Activated CD8-positive, alpha-beta memory T cell treated with anti-CD3 and anti-CD28 coated beads, Interleukin-2, amount 50 U/mL, for 1 hour (primary cell): ENCODE measurements at regions not wholly inside any gene's neighbourhood (a gene's known extent, or its start where the extent isn't known, plus 50 kb on each side); places are given as distances from the start of the nearest gene placed in this dataset.

Experiments
- DNase-seq: peaks from one replicate; pipeline ENCODE4 v3.0.0-alpha.2; 2020; ENCODE audit errors: extremely low read depth

DNA sequence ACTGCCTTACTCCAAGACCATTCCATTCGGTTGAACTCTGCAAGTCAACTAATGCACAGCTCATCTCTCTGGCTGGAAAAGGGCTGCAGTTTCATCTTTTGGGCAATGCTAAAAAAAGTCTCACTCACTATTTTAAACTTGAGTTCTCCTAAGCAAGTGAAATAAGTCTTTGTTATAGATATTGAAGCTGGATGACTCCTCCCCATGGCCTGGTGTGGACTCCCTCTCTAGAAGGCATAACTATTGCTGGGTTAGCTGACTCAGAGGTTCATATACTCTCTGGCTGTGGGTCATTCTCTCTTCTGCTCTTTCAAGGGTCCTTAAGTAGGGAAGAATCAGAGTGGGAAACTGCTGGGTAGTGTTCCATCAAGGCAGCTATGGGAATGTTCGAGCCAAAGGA, 88.0 kb downstream of the XCL2 start:
- no peak for DNase-seq

GRCh38 chr1:168454211-168454815, 89.5 kb downstream of the XCL2 start:
- no peak for DNase-seq

- no peak for DNase-seq
These were observed 90.7 kb downstream of the XCL2 start for GRCh38 chr1:168453056-168453455.

GRCh38 chr1:168452329-168452728, 91.5 kb downstream of the XCL2 start:
- DNase-seq = no peak

GRCh38 chr1:168447871-168448270, 95.9 kb downstream of the XCL2 start:
- DNase-seq = no peak

GRCh38 chr1:168446081-168446480, 97.7 kb downstream of the XCL2 start:
- DNase-seq = no peak

GRCh38 chr1:168443899-168444298, 99.9 kb downstream of the XCL2 start:
- DNase-seq = no peak

- DNase-seq = no peak
These were observed 100.4 kb downstream of the XCL2 start for GRCh38 chr1:168443356-168443755.

DNA sequence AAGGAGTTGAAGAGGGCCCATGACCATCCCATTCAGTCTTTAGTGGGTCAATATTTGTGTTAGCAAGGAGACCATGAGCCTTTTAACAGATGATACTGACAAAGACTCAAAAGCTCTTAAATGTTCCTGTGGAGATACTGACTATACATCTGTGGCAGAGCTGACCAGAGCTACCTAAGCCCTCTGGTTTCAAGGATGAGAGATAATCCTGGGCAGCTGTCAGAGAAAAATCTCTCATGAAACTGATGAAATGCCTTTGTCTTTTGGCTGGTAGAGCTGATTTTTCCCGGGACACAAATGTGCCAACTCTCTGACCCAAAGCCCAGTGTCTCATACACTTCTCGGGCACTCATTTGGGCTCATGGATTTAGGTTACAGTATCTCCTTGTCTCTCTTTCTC, 100.9 kb downstream of the XCL2 start:
- no peak for DNase-seq

- DNase-seq = no peak
These were observed 102.1 kb downstream of the XCL2 start for GRCh38 chr1:168441745-168442144.

DNA sequence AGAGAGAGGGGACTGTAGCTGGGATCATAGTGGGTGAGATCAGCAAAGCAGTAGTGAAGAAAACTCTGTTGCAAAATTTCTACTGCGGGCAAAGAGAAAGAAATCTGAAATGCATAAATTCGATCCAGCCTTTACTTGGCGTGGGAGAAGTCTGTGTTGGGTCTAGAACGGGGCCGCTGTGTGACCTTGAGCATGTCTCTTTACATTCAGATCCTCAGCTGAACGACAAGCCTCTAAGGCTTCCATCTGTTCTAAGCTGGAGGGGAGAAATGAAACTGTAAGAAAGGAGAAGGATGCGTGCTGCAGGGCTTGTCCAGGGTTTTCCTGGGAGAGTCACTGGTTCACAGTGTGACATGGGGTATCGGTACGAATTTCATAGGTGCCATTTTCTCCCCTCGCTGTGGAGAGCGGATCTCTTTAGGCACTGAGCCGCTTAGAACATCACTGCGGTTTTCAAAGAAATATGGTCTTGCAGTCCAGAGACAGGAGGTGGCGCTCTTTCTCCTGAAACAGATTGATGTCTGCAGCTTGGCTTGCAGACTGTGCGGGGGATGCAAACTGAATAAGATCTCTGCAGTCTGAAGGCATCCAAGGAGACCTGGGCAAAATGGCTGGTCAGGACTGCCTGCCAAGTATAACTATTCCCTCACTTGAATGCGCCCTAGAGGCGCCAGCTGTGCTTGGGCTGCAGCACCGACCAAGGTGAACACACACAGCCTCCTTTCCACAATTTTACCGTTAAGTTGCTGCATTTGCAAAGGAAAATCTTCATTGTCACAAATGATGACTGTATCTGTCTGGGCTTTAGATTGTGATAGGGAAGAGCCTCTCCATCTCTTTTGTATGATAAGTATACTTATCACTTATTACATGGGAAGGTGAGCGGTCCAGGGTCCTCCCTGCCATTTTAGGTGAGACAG, 104.1 kb downstream of the XCL2 start:
- peak; percentile 70 for DNase-seq

DNA sequence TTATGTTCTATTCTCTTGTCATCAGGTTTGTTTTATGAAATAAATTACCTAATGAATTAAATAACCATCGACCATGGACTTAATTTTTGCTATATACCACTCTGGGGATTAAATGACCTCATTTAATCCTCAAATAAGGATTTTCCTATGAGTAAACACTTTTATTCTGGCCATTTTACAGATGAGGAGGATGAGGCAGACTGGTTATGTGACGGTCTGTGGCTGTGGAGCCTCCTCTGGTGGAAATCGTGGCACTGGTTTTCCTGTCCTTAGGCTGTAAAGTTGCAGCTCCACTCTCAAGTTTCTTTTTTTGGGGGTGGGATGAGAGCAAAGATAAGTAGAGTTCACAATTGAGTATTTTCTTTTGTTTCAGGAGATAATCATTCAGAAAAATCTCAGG, 105.2 kb downstream of the XCL2 start:
- no peak for DNase-seq

GRCh38 chr1:168437821-168438220, 106.0 kb downstream of the XCL2 start:
- no peak for DNase-seq

DNA sequence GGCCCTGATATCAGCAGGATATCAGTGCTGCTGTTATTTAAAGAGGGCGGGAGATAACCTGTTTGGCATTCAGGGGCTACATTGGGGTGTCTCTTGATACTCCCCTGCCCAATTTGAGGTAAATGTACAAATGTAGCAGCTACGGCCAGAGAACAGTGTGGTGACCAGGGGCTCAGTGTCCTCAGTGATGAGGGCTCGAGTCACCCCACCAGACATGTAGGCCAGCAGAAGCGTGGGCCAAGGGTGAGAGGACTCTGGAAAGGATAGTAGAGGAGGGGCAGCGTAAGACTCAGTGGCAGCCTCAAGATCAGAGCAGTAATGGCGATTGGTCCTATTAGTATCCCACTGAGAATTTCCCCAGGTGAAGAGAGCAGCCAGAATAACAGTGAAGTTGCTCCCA, 108.4 kb downstream of the XCL2 start:
- DNase-seq = no peak

DNA sequence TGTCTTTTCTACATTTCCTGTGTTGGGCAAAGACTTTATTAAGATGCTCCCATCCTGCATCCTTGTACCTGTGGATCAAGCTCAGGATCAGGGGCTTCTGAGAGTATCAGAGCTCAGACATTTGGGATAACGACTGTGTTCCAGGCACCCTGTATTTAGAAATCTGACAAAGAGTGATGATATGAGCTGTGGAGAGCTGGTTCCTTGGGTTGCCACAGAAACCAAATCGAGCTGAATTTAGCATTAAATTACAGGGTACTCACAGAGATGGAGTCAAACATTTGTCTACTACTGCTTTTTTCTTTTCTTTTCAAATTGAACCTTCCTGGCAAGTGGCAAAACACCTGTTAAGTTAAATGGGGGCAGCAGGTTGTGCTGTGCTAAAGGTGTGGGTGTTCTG, 110.6 kb downstream of the XCL2 start:
- DNase-seq = no peak

DNA sequence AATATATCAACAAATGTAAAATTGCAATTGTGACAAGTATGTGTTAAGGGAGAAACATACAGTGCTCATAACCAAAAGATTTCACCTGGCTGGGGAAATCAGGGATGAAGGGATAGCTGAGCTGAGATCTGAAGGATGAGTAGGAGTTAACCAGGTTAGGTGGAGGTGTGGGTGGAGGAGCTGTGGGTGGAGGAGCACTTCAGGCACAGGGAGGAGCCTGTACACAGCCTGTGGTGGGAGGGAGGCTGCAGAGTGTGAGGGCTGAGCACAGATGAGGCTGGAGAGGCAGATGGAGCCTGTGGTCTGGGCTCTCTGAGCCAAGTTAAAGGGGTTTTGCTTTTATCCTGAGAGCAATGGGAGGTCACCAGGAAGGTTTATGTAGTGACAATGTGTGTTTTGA, 111.9 kb downstream of the XCL2 start:
- DNase-seq = no peak

- DNase-seq = no peak
These were observed 113.5 kb downstream of the XCL2 start for GRCh38 chr1:168430321-168430720.

- no peak for DNase-seq
These were observed 115.6 kb downstream of the XCL2 start for GRCh38 chr1:168428063-168428731.

GRCh38 chr1:168427051-168427450, 116.7 kb downstream of the XCL2 start:
- DNase-seq = no peak

DNA sequence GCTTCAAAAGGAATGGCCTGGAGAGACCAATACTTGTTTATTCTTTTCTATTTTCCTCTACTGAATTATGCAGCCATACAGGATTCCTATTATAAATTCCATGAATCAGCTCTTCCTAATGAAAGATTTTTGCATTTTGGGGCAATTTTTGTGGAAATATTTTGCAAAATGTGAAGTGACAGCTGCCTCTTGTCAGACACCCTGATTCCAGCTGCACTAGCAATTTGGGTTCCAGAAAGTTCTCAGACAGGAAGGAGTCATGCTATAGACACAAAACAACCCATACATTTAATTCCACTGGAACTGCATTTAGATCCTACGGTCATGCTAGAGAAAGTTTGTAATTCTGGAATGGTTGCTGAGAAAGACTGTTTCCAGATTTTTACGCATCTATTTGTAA, 119.5 kb downstream of the XCL2 start:
- DNase-seq = no peak

- DNase-seq = no peak
These were observed 121.5 kb downstream of the XCL2 start for GRCh38 chr1:168422203-168422847.

- no peak for DNase-seq
These were observed 122.3 kb downstream of the XCL2 start for GRCh38 chr1:168421399-168422004.
